ENCODE measurements at regions not wholly inside any gene's neighbourhood (a gene's known extent, or its start where the extent isn't known, plus 50 kb on each side); places are given as distances from the start of the nearest gene placed in this dataset.

- no peak for TF ChIP-seq CTCF (conservative IDR thresholded peaks at IDR 0.05; ENCODE audit: low read depth, low read length)
- DNase-seq (ENCODE audit: low read depth) = no peak
- no peak overlapping the region for H3K4me3 ChIP-seq (ENCODE audit: low read length)
These were observed 929.2 kb downstream of the SLC4A3 start for GRCh38 chr2:220556658-220557057.

- H3K4me3 ChIP-seq (ENCODE audit: low read length) = no peak overlapping the region
- TF ChIP-seq CTCF (conservative IDR thresholded peaks at IDR 0.05; ENCODE audit: low read depth, low read length) = no peak
- no peak for DNase-seq (ENCODE audit: low read depth)
These were observed 932.8 kb downstream of the SLC4A3 start for GRCh38 chr2:220560192-220560591.

- no peak for TF ChIP-seq CTCF (conservative IDR thresholded peaks at IDR 0.05; ENCODE audit: low read depth, low read length)
- H3K4me3 ChIP-seq (ENCODE audit: low read length) = no peak overlapping the region
- DNase-seq (ENCODE audit: low read depth) = no peak
These were observed 935.1 kb downstream of the SLC4A3 start for GRCh38 chr2:220562375-220563140.

- no peak overlapping the region for H3K4me3 ChIP-seq (ENCODE audit: low read length)
- TF ChIP-seq CTCF (conservative IDR thresholded peaks at IDR 0.05; ENCODE audit: low read depth, low read length) = no peak
- DNase-seq (ENCODE audit: low read depth) = no peak
These were observed 940.9 kb downstream of the SLC4A3 start for GRCh38 chr2:220568296-220568695.

- no peak overlapping the region for H3K4me3 ChIP-seq (ENCODE audit: low read length)
- no peak for DNase-seq (ENCODE audit: low read depth)
- no peak for TF ChIP-seq CTCF (conservative IDR thresholded peaks at IDR 0.05; ENCODE audit: low read depth, low read length)
These were observed 941.9 kb downstream of the SLC4A3 start for GRCh38 chr2:220569112-220569897.

- no peak for TF ChIP-seq CTCF (conservative IDR thresholded peaks at IDR 0.05; ENCODE audit: low read depth, low read length)
- no peak overlapping the region for H3K4me3 ChIP-seq (ENCODE audit: low read length)
- DNase-seq (ENCODE audit: low read depth) = no peak
These were observed 945.0 kb downstream of the SLC4A3 start for GRCh38 chr2:220572385-220572784.
